ENCODE measurements at regions not wholly inside any gene's neighbourhood (a gene's known extent, or its start where the extent isn't known, plus 50 kb on each side); places are given as distances from the start of the nearest gene placed in this dataset.
A peak's percentile ranks its signal among the peaks of the same experiment; 100 is the strongest.

DNA sequence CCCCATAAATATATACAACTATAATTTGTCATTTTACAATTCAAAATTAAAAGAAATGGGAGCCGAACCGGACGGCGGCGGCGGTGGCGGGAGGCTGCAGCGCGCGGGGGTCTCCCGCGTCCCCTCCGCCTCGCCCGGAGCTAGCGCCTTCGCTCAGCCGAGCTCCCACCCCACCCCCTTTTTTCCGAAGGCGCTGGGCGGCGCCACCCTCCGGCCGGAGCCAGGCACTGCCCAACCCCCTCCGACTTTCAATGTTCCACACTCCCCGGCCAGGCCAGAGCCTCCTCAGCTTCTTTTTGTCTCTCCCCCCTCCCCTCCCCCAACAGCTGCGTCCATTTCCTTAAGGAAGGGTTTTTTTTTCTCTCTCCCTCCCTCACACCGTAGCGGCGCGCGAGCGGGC lies 214.1 kb upstream of the GEMIN8 start:
- no peaks in the 10 kb centered on the region for H3K4me1 ChIP-seq (ENCODE audit: control insufficient read depth, extremely low read depth, insufficient read depth, low read length)

DNA sequence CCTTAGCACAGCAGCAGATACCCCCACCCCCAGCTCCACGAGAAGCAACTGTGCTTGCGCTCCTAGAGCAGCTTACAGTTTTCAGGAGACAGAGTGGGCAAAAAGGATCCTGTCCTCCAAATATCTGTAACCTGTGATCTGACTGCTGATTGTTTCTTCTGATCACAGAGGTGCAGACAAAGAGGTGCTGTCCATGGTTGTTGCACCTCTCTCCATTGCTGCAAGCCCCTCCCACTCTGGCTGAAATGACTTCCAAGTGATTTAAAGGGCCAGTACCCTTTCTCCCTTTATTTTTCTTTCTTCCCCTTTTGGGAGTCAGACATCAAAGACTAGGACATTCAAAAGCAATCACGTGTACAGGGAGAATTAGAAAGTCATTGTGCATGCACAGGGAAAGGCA lies 205.3 kb upstream of the GEMIN8 start:
- DNase-seq (ENCODE audit: low read depth in 2 of 2) = no peak
- H3K27me3 ChIP-seq (ENCODE audit: control insufficient read depth, insufficient read depth, low read length) = no peaks in the 10 kb centered on the region
- H3K4me3 ChIP-seq (replicated peaks in 1 of 4; ENCODE audit: control extremely low read depth in 1 of 4, insufficient read depth in 1 of 4, low read depth in 3 of 4, low read length in 4 of 4) = no peak overlapping the region
- TF ChIP-seq EZH2 (IDR thresholded peaks at IDR 0.05; ENCODE audit: low read length, missing control alignments) = no peak
- no peak overlapping the region for H3K9ac ChIP-seq (ENCODE audit: insufficient read depth, low read length)
- H4K20me1 ChIP-seq (ENCODE audit: control insufficient read depth, extremely low read depth, insufficient read depth, low read length) = no peaks in the 10 kb centered on the region
- H3K4me1 ChIP-seq (ENCODE audit: control insufficient read depth, extremely low read depth, insufficient read depth, low read length) = no peaks in the 10 kb centered on the region
- H3K79me2 ChIP-seq (ENCODE audit: control insufficient read depth, insufficient read depth, low read length) = no peaks in the 10 kb centered on the region
- no peak overlapping the region for H3K4me2 ChIP-seq (ENCODE audit: extremely low read depth, insufficient read depth, low read length)
- no peaks in the 10 kb centered on the region for H3K9me3 ChIP-seq (ENCODE audit: control insufficient read depth, insufficient read depth, low read depth, low read length)
- no peaks in the 10 kb centered on the region for H3K36me3 ChIP-seq (ENCODE audit: control insufficient read depth, insufficient read depth, low read length)
- H2AFZ ChIP-seq (ENCODE audit: low read length) = no peak overlapping the region
- no peak overlapping the region for H3K27ac ChIP-seq (ENCODE audit: insufficient read depth, low read length)

More for the DNA sequence above, 214.1 kb upstream of the GEMIN8 start:
- Histone ChIP-seq H3K9ac (ENCODE audit: insufficient read depth, low read length) (no peak overlapping the region), H3K36me3 (ENCODE audit: control insufficient read depth, insufficient read depth, low read length) (no peaks in the 10 kb centered on the region), H3K4me3 (replicated peaks in 1 of 4; ENCODE audit: control extremely low read depth in 1 of 4, insufficient read depth in 1 of 4, low read depth in 3 of 4, low read length in 4 of 4) (no peak overlapping the region), H2AFZ (ENCODE audit: low read length) (no peak overlapping the region), H4K20me1 (ENCODE audit: control insufficient read depth, extremely low read depth, insufficient read depth, low read length) (no peaks in the 10 kb centered on the region), H3K9me3 (ENCODE audit: control insufficient read depth, insufficient read depth, low read depth, low read length) (no peaks in the 10 kb centered on the region), H3K4me2 (ENCODE audit: extremely low read depth, insufficient read depth, low read length) (no peak overlapping the region), H3K27ac (ENCODE audit: insufficient read depth, low read length) (no peak overlapping the region), H3K27me3 (ENCODE audit: control insufficient read depth, insufficient read depth, low read length) (no peaks in the 10 kb centered on the region), H3K79me2 (ENCODE audit: control insufficient read depth, insufficient read depth, low read length) (no peaks in the 10 kb centered on the region)
- no peak for TF ChIP-seq EZH2 (IDR thresholded peaks at IDR 0.05; ENCODE audit: low read length, missing control alignments)
- no peak for DNase-seq (ENCODE audit: low read depth in 2 of 2)

DNA sequence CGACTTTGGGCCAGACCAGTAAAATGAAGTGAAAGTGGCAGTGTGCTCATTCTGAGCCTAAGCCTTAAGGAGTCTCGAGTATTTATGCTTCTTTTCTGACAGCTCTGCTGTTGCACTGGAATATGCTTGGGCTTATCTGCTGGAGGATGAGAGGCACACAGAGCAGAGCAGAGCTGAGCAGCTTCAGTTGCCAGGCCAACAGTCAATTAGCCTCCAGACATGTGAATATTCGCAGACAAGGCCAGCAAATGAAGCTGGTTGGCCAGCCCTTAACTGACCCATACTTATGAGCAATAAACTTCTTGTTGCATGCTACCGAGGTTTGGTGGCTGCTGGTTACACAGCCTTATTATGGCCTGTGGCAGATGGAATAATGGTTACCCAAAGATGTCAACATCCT lies 203.0 kb upstream of the GEMIN8 start:
- no peaks in the 10 kb centered on the region for H3K36me3 ChIP-seq (ENCODE audit: control insufficient read depth, insufficient read depth, low read length)
- H3K4me2 ChIP-seq (ENCODE audit: extremely low read depth, insufficient read depth, low read length) = no peak overlapping the region
- H3K79me2 ChIP-seq (ENCODE audit: control insufficient read depth, insufficient read depth, low read length) = no peaks in the 10 kb centered on the region
- H3K9me3 ChIP-seq (ENCODE audit: control insufficient read depth, insufficient read depth, low read depth, low read length) = no peaks in the 10 kb centered on the region
- no peak overlapping the region for H3K9ac ChIP-seq (ENCODE audit: insufficient read depth, low read length)
- H3K27me3 ChIP-seq (ENCODE audit: control insufficient read depth, insufficient read depth, low read length) = no peaks in the 10 kb centered on the region
- TF ChIP-seq EZH2 (IDR thresholded peaks at IDR 0.05; ENCODE audit: low read length, missing control alignments) = no peak
- TF ChIP-seq, protein P1, sequence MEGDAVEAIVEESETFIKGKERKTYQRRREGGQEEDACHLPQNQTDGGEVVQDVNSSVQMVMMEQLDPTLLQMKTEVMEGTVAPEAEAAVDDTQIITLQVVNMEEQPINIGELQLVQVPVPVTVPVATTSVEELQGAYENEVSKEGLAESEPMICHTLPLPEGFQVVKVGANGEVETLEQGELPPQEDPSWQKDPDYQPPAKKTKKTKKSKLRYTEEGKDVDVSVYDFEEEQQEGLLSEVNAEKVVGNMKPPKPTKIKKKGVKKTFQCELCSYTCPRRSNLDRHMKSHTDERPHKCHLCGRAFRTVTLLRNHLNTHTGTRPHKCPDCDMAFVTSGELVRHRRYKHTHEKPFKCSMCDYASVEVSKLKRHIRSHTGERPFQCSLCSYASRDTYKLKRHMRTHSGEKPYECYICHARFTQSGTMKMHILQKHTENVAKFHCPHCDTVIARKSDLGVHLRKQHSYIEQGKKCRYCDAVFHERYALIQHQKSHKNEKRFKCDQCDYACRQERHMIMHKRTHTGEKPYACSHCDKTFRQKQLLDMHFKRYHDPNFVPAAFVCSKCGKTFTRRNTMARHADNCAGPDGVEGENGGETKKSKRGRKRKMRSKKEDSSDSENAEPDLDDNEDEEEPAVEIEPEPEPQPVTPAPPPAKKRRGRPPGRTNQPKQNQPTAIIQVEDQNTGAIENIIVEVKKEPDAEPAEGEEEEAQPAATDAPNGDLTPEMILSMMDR (conservative IDR thresholded peaks at IDR 0.05 in 1 of 2, IDR thresholded peaks at IDR 0.05 in 1 of 2; ENCODE audit: low read depth in 1 of 2, low read length in 2 of 2) = no peak
- no peak overlapping the region for H3K4me3 ChIP-seq (replicated peaks in 1 of 4; ENCODE audit: control extremely low read depth in 1 of 4, insufficient read depth in 1 of 4, low read depth in 3 of 4, low read length in 4 of 4)
- no peak overlapping the region for H3K27ac ChIP-seq (ENCODE audit: insufficient read depth, low read length)
- no peaks in the 10 kb centered on the region for H4K20me1 ChIP-seq (ENCODE audit: control insufficient read depth, extremely low read depth, insufficient read depth, low read length)
- no peaks in the 10 kb centered on the region for H3K4me1 ChIP-seq (ENCODE audit: control insufficient read depth, extremely low read depth, insufficient read depth, low read length)
- DNase-seq (ENCODE audit: low read depth in 2 of 2) = no peak
- no peak overlapping the region for H2AFZ ChIP-seq (ENCODE audit: low read length)

DNA sequence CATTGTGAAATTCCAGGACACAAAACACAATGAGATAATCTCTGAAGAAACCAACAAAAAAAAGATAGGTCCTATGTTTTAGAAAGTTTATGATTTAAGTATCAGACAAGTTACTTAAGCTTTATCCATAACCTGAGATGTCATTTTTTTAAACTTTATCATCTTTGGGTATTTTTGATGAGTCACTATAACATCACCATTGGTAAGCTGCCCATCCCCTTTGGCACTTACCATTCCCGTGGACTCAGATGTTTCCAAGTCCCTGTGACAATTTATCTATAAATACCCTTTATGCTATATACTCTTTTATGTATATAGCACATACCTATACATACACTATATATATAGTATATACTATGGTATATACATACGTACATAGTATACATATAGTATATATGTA lies 198.9 kb upstream of the GEMIN8 start:
- TF ChIP-seq, protein P1 (conservative IDR thresholded peaks at IDR 0.05 in 1 of 2, IDR thresholded peaks at IDR 0.05 in 1 of 2; ENCODE audit: low read depth in 1 of 2, low read length in 2 of 2) = no peak
- no peak for TF ChIP-seq EZH2 (IDR thresholded peaks at IDR 0.05; ENCODE audit: low read length, missing control alignments)
- H3K9me3 ChIP-seq (ENCODE audit: control insufficient read depth, insufficient read depth, low read depth, low read length) = no peaks in the 10 kb centered on the region
- no peak overlapping the region for H3K27ac ChIP-seq (ENCODE audit: insufficient read depth, low read length)
- H3K4me3 ChIP-seq (replicated peaks in 1 of 4; ENCODE audit: control extremely low read depth in 1 of 4, insufficient read depth in 1 of 4, low read depth in 3 of 4, low read length in 4 of 4) = no peak overlapping the region
- DNase-seq (ENCODE audit: low read depth in 2 of 2) = peak in 1 of 2 donors; percentile 0
- H2AFZ ChIP-seq (ENCODE audit: low read length) = no peak overlapping the region
- no peak overlapping the region for H3K9ac ChIP-seq (ENCODE audit: insufficient read depth, low read length)
- no peaks in the 10 kb centered on the region for H3K79me2 ChIP-seq (ENCODE audit: control insufficient read depth, insufficient read depth, low read length)
- H3K4me1 ChIP-seq (ENCODE audit: control insufficient read depth, extremely low read depth, insufficient read depth, low read length) = no peaks in the 10 kb centered on the region
- no peaks in the 10 kb centered on the region for H4K20me1 ChIP-seq (ENCODE audit: control insufficient read depth, extremely low read depth, insufficient read depth, low read length)
- H3K4me2 ChIP-seq (ENCODE audit: extremely low read depth, insufficient read depth, low read length) = no peak overlapping the region
- no peaks in the 10 kb centered on the region for H3K36me3 ChIP-seq (ENCODE audit: control insufficient read depth, insufficient read depth, low read length)
- H3K27me3 ChIP-seq (ENCODE audit: control insufficient read depth, insufficient read depth, low read length) = no peaks in the 10 kb centered on the region
